ENCODE measurements at regions not wholly inside any gene's neighbourhood (a gene's known extent, or its start where the extent isn't known, plus 50 kb on each side); places are given as distances from the start of the nearest gene placed in this dataset.

GRCh38 chr5:119879446-119879845 lies 250.1 kb downstream of the FAM170A start:
- H3K4me3 ChIP-seq (ENCODE audit: extremely low read depth, insufficient read depth, low read length, poor library complexity, severe bottlenecking), result no peak overlapping the region
- H3K27ac ChIP-seq (ENCODE audit: low read depth, low read length, severe bottlenecking), result no peak overlapping the region
- H3K9me3 ChIP-seq (ENCODE audit: control insufficient read depth, low read length), result no peaks in the 10 kb centered on the region
- H3K4me1 ChIP-seq (ENCODE audit: control insufficient read depth, insufficient read depth, low read length, poor library complexity, severe bottlenecking), result no peaks in the 10 kb centered on the region
- no peaks in the 10 kb centered on the region for H3K36me3 ChIP-seq (ENCODE audit: control insufficient read depth, insufficient read depth, low read length)
- WGBS, 2 experiments (ENCODE audit: insufficient coverage in 2 of 2), result no CpG with 5 or more reads among the region's 2 CpGs

GRCh38 chr5:119895066-119895465 lies 265.7 kb downstream of the FAM170A start:
- H3K4me3 ChIP-seq (ENCODE audit: extremely low read depth, insufficient read depth, low read length, poor library complexity, severe bottlenecking), result no peak overlapping the region
- WGBS, 2 experiments (ENCODE audit: insufficient coverage in 2 of 2), result 0 to 50% methylated on average over 1 to 2 of the region's 2 CpGs

DNA sequence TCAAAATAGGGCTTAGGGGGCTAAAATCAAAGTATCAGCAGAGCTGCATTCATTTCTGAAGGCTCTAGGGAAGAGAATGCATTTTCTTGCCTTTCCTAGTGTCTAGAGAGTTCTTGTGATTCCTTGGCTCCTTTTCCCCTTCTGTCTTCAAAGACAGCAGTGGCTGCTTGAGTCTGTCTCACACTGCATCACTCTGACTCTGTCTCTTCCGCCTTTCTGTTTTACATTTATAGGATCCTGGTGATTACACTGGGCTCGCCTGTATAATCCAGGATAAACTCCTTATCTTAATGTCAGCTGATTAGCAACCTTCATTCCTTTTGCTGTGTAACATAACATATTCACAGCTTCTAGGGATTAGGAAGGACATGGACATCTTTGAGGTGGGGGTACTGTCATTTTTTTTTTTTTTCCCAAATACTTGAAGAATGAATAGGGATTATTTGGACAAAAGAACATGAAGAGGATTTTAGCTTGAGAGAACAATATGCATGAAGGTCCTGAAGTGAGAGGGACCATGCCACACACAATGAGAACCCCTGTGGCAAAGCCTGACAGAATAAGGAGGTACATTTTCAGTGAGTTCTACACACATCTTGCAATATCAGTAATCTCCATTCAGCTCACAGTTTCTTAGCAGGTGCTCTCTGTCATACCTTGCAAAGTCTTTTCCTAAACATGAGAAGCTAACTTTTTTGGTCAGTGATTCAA lies 267.6 kb downstream of the FAM170A start:
- 79% methylated on average over 2 of the region's 2 CpGs; no CpG with 5 or more reads in 1 of the 2 experiments for WGBS, 2 experiments (ENCODE audit: insufficient coverage in 2 of 2)
- Histone ChIP-seq H3K4me3 (ENCODE audit: extremely low read depth, insufficient read depth, low read length, poor library complexity, severe bottlenecking) (no peak overlapping the region), H3K27ac (ENCODE audit: low read depth, low read length, severe bottlenecking) (no peak overlapping the region), H3K36me3 (ENCODE audit: control insufficient read depth, insufficient read depth, low read length) (no peaks in the 10 kb centered on the region), H3K4me1 (ENCODE audit: control insufficient read depth, insufficient read depth, low read length, poor library complexity, severe bottlenecking) (no peaks in the 10 kb centered on the region), H3K9me3 (ENCODE audit: control insufficient read depth, low read length) (no peaks in the 10 kb centered on the region)

More at GRCh38 chr5:119895066-119895465, 265.7 kb downstream of the FAM170A start:
- H3K4me1 ChIP-seq (ENCODE audit: control insufficient read depth, insufficient read depth, low read length, poor library complexity, severe bottlenecking), result no peaks in the 10 kb centered on the region
- no peaks in the 10 kb centered on the region for H3K9me3 ChIP-seq (ENCODE audit: control insufficient read depth, low read length)
- H3K36me3 ChIP-seq (ENCODE audit: control insufficient read depth, insufficient read depth, low read length), result no peaks in the 10 kb centered on the region
- no peak overlapping the region for H3K27ac ChIP-seq (ENCODE audit: low read depth, low read length, severe bottlenecking)

DNA sequence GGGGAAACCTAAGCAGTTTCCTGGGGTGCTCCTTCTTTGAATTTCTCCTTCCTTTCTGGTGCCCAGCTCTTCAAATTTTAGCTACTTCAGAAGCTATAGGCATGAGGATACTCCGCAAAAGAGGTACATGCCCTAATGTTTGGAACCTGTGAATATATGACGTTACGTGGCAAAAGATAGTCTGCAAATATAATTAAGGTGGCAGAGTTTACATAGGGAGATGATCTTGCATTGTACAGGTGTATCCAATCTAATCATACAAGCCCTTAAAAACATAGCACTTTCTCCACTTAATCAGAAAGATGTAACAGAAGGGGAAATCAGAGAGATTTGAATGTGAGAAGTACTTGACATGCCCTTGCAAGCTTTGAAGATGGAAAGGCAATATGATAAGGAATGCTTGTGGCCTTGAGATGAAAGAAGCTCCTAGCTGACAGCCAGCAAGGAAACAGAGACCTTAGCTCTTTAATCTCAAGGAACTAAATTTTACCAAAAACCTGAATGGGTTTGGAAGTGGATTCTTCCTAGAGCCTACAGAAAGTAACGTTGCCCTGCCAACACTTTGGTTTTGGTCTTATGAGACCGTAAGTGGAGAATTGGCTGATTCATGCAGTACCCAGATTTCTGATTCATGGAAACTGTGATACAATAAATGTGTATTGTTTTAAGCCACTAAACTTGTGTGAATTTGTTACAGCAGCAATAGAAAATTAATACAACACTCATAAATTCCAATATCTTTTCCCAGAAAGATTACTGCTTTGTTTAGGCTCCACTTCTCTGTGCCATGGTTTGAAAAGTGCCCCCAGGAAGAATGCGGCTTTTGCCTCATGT lies 268.4 kb downstream of the FAM170A start:
- 92% methylated on average over 4 of the region's 6 CpGs; no CpG with 5 or more reads in 1 of the 2 experiments for WGBS, 2 experiments (ENCODE audit: insufficient coverage in 2 of 2)
- Histone ChIP-seq H3K4me1 (ENCODE audit: control insufficient read depth, insufficient read depth, low read length, poor library complexity, severe bottlenecking) (no peaks in the 10 kb centered on the region), H3K36me3 (ENCODE audit: control insufficient read depth, insufficient read depth, low read length) (no peaks in the 10 kb centered on the region), H3K27ac (ENCODE audit: low read depth, low read length, severe bottlenecking) (no peak overlapping the region), H3K4me3 (ENCODE audit: extremely low read depth, insufficient read depth, low read length, poor library complexity, severe bottlenecking) (no peak overlapping the region), H3K9me3 (ENCODE audit: control insufficient read depth, low read length) (no peaks in the 10 kb centered on the region)

DNA sequence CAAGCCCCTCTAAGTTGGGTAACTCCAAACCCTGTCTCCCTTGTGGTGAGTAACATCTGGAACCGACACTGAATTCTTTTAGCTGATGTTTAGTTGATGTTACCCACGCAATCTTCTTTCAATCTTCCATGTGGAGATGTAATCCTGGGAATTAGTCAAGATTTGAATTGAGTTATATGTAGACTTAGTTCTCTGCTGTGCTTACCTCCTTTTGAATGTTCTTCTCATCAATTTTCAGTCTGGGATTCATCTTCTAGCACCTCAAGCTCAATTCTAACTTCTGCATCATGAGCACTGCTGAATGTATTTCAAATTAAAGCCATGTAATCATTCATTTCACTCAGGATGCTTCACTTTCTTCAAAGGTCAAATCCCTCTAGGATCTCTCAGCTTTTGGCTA lies 270.6 kb downstream of the FAM170A start:
- 50% methylated on average over 2 of the region's 2 CpGs; no CpG with 5 or more reads in 1 of the 2 experiments for WGBS, 2 experiments (ENCODE audit: insufficient coverage in 2 of 2)
- Histone ChIP-seq H3K9me3 (ENCODE audit: control insufficient read depth, low read length) (no peaks in the 10 kb centered on the region), H3K4me3 (ENCODE audit: extremely low read depth, insufficient read depth, low read length, poor library complexity, severe bottlenecking) (no peak overlapping the region), H3K4me1 (ENCODE audit: control insufficient read depth, insufficient read depth, low read length, poor library complexity, severe bottlenecking) (no peaks in the 10 kb centered on the region), H3K27ac (ENCODE audit: low read depth, low read length, severe bottlenecking) (no peak overlapping the region), H3K36me3 (ENCODE audit: control insufficient read depth, insufficient read depth, low read length) (no peaks in the 10 kb centered on the region)

GRCh38 chr5:119902593-119902992 lies 273.2 kb downstream of the FAM170A start:
- Histone ChIP-seq H3K27ac (ENCODE audit: low read depth, low read length, severe bottlenecking) (no peak overlapping the region), H3K4me3 (ENCODE audit: extremely low read depth, insufficient read depth, low read length, poor library complexity, severe bottlenecking) (no peak overlapping the region), H3K9me3 (ENCODE audit: control insufficient read depth, low read length) (no peaks in the 10 kb centered on the region), H3K4me1 (ENCODE audit: control insufficient read depth, insufficient read depth, low read length, poor library complexity, severe bottlenecking) (no peaks in the 10 kb centered on the region), H3K36me3 (ENCODE audit: control insufficient read depth, insufficient read depth, low read length) (no peaks in the 10 kb centered on the region)
- WGBS, 2 experiments (ENCODE audit: insufficient coverage in 2 of 2), result no CpG with 5 or more reads among the region's 2 CpGs

- Histone ChIP-seq H3K27ac (ENCODE audit: low read depth, low read length, severe bottlenecking) (no peak overlapping the region), H3K4me1 (ENCODE audit: control insufficient read depth, insufficient read depth, low read length, poor library complexity, severe bottlenecking) (no peaks in the 10 kb centered on the region), H3K36me3 (ENCODE audit: control insufficient read depth, insufficient read depth, low read length) (no peaks in the 10 kb centered on the region), H3K9me3 (ENCODE audit: control insufficient read depth, low read length) (no peaks in the 10 kb centered on the region), H3K4me3 (ENCODE audit: extremely low read depth, insufficient read depth, low read length, poor library complexity, severe bottlenecking) (no peak overlapping the region)
- WGBS, 2 experiments (ENCODE audit: insufficient coverage in 2 of 2), result 67 to 80% methylated on average over 2 of the region's 3 CpGs
Measured at GRCh38 chr5:119913425-119913824, 284.1 kb downstream of the FAM170A start.

GRCh38 chr5:119919279-119919678 lies 289.9 kb downstream of the FAM170A start:
- no peaks in the 10 kb centered on the region for H3K4me1 ChIP-seq (ENCODE audit: control insufficient read depth, insufficient read depth, low read length, poor library complexity, severe bottlenecking)
- H3K36me3 ChIP-seq (ENCODE audit: control insufficient read depth, insufficient read depth, low read length), result no peaks in the 10 kb centered on the region
- H3K4me3 ChIP-seq (ENCODE audit: extremely low read depth, insufficient read depth, low read length, poor library complexity, severe bottlenecking), result no peak overlapping the region
- no CpG with 5 or more reads among the region's 1 CpG for WGBS, 2 experiments (ENCODE audit: insufficient coverage in 2 of 2)
- H3K9me3 ChIP-seq (ENCODE audit: control insufficient read depth, low read length), result no peaks in the 10 kb centered on the region
- no peak overlapping the region for H3K27ac ChIP-seq (ENCODE audit: low read depth, low read length, severe bottlenecking)

DNA sequence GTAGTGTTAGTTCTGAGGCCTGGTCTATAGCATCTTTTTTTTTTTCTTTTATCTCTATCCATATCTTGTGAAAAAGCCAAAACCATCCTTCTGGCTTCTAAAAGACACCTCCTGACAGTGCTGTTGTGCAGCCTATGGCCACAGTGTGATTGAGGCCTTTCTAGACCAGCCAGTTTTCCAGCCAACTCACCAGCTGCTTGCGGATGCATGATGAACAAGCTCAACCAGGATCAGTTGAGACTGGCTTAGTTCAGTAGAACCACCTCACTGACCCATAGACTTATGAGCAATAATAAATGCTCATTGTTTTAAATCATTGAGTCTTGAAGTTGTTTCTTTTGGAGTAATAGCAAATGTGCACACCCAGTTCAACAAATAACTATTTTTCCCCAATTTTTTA lies 296.9 kb downstream of the FAM170A start:
- Histone ChIP-seq H3K27ac (ENCODE audit: low read depth, low read length, severe bottlenecking) (no peak overlapping the region), H3K36me3 (ENCODE audit: control insufficient read depth, insufficient read depth, low read length) (no peaks in the 10 kb centered on the region), H3K4me3 (ENCODE audit: extremely low read depth, insufficient read depth, low read length, poor library complexity, severe bottlenecking) (no peak overlapping the region), H3K9me3 (ENCODE audit: control insufficient read depth, low read length) (no peaks in the 10 kb centered on the region), H3K4me1 (ENCODE audit: control insufficient read depth, insufficient read depth, low read length, poor library complexity, severe bottlenecking) (no peaks in the 10 kb centered on the region)
- 100% methylated on average over 1 of the region's 1 CpG for WGBS, 2 experiments (ENCODE audit: insufficient coverage in 2 of 2)

DNA sequence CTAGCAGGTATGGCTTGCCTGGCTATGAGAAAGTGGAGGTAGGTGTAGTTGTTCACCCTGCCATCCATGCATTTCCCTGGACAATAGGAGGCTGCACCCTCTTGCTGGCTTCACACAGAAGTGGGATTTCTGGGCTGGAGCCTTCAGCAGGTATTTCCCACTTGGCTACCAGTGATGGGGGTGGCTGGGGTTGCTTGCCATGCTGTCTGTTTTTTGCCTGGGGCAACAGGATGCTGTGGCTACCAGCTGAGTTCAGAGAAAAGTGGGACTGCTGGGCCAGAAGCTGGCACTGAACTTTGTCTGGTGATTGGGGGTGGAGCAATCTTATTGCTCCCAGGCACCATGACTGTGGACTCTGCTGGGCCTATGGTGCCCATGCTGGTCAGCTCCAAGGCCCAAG lies 299.6 kb downstream of the FAM170A start:
- no peak overlapping the region for H3K27ac ChIP-seq (ENCODE audit: low read depth, low read length, severe bottlenecking)
- no peaks in the 10 kb centered on the region for H3K9me3 ChIP-seq (ENCODE audit: control insufficient read depth, low read length)
- no peak overlapping the region for H3K4me3 ChIP-seq (ENCODE audit: extremely low read depth, insufficient read depth, low read length, poor library complexity, severe bottlenecking)
- no peaks in the 10 kb centered on the region for H3K4me1 ChIP-seq (ENCODE audit: control insufficient read depth, insufficient read depth, low read length, poor library complexity, severe bottlenecking)
- no peaks in the 10 kb centered on the region for H3K36me3 ChIP-seq (ENCODE audit: control insufficient read depth, insufficient read depth, low read length)

GRCh38 chr5:119930490-119930889 lies 301.1 kb downstream of the FAM170A start:
- Histone ChIP-seq H3K4me1 (ENCODE audit: control insufficient read depth, insufficient read depth, low read length, poor library complexity, severe bottlenecking) (no peaks in the 10 kb centered on the region), H3K9me3 (ENCODE audit: control insufficient read depth, low read length) (no peaks in the 10 kb centered on the region), H3K27ac (ENCODE audit: low read depth, low read length, severe bottlenecking) (no peak overlapping the region), H3K4me3 (ENCODE audit: extremely low read depth, insufficient read depth, low read length, poor library complexity, severe bottlenecking) (no peak overlapping the region), H3K36me3 (ENCODE audit: control insufficient read depth, insufficient read depth, low read length) (no peaks in the 10 kb centered on the region)
- WGBS, 2 experiments (ENCODE audit: insufficient coverage in 2 of 2), result 87 to 90% methylated on average over 3 of the region's 4 CpGs

Data from mesodermal cell (in vitro differentiated cells).